RWPE1 (cell line): ENCODE measurements at regions not wholly inside any gene's neighbourhood (a gene's known extent, or its start where the extent isn't known, plus 50 kb on each side); places are given as distances from the start of the nearest gene placed in this dataset.
A peak's percentile ranks its signal among the peaks of the same experiment; 100 is the strongest.
"Not testable (repeated sequence)": the region's sequence is repeated elsewhere in the genome, so short reads cannot be mapped to it uniquely, and the experiment has no call there.

ENCODE experiments used
- CTCF ChIA-PET: fragments of 350-600 bp; sonication (Branson Sonifier 250); formaldehyde crosslinking; extraction: SDS; loops from one replicate; lab custom pipeline; 2021; lab: Yijun Ruan, JAX
- POLR2A ChIA-PET: fragments of 400-600 bp; formaldehyde crosslinking; extraction: SDS; loops from one replicate; lab custom pipeline; 2020; ENCODE audit warnings: antibody characterized with exemption; ENCODE audit not compliant: low non-redundant PET; lab: Yijun Ruan, JAX
- DNase-seq: peaks from one replicate; pipeline ENCODE4 v3.0.0; 2012; ENCODE audit warnings: low spot score
- H3K27ac ChIP-seq: fragments of 450-650 bp; 2 replicates; pipeline ENCODE4 v1.5.1; 2017
- TF ChIP-seq, protein P1 (sequence below): fragments of 450-650 bp; conservative IDR thresholded peaks from 2 replicates; pipeline ENCODE4 v1.5.1; 2017; ENCODE audit warnings: low read depth, mild to moderate bottlenecking

DNA sequence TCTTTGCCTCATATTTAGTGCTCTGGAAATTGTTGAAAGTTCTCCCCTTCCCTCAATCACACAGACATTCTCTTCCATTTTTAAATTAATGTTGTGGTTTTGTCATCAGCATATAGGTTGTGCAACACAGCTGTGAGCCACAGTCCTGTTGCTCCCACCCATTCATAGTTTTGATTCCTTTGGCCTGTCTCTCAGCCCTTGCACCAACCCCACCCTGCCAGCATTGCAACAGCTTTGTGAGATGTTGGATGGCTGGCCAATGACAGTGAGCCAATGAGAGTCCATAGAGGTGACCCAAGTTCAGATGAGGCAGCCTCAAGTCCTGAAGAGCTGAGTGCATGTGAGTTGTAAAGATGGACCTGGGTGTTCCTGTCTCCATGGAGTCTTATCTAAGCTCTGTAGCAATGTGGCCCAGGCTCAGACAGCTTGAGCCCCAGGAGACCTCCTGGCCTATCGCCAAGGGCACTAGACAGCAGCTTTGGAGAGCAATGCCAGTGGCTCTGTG is 775.5 kb downstream of the RNF144A start:
- DNase-seq, result peak; percentile 27
- H3K27ac ChIP-seq, result peak overlapping the region; percentile 64
- TF ChIP-seq, protein P1, sequence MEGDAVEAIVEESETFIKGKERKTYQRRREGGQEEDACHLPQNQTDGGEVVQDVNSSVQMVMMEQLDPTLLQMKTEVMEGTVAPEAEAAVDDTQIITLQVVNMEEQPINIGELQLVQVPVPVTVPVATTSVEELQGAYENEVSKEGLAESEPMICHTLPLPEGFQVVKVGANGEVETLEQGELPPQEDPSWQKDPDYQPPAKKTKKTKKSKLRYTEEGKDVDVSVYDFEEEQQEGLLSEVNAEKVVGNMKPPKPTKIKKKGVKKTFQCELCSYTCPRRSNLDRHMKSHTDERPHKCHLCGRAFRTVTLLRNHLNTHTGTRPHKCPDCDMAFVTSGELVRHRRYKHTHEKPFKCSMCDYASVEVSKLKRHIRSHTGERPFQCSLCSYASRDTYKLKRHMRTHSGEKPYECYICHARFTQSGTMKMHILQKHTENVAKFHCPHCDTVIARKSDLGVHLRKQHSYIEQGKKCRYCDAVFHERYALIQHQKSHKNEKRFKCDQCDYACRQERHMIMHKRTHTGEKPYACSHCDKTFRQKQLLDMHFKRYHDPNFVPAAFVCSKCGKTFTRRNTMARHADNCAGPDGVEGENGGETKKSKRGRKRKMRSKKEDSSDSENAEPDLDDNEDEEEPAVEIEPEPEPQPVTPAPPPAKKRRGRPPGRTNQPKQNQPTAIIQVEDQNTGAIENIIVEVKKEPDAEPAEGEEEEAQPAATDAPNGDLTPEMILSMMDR, result no peak
- POLR2A ChIA-PET, result no interaction called here
- CTCF ChIA-PET, result no interaction called here

DNA sequence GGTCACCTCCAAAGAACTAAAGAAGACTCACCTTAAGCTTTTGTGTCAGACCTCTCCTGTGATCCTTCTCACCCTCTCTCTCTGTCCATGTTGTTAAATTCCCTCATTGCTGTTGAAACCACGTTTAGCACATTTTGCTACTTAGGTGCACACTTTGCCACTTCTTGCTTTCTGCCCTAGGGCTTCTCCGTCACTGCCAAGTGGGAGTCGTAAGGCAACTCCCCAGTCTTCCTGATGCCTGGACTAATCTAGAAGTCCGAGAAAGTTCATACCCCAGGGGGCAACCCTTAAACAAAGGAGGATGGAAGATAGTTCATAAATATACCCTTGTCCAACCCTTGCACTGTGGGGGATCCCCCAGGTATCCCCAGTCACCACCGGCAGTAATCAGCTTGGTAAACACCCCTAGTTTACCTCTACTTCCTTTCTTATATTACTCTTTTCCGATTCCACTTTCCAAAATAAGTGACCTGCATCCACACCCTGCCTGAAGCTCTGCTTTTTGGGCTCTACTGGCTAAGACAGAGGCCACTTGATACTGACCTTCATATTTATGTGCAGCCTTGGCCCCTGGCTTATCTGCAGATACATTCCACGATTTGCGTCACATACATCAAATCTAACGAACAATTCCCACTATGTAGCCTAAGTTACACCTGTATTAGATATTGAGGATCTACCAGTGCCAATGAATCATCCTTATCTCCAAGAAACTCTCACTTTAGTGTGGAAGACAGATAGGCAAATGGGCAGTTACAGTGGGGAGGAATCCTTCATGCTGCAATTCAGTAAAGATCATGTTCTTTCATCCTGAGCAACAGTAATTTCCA is 776.2 kb downstream of the RNF144A start:
- H3K27ac ChIP-seq, result peak overlapping the region; percentile 64
- POLR2A ChIA-PET, result no interaction called here
- DNase-seq, result no peak
- TF ChIP-seq, protein P1, result no peak
- CTCF ChIA-PET, result no interaction called here

DNA sequence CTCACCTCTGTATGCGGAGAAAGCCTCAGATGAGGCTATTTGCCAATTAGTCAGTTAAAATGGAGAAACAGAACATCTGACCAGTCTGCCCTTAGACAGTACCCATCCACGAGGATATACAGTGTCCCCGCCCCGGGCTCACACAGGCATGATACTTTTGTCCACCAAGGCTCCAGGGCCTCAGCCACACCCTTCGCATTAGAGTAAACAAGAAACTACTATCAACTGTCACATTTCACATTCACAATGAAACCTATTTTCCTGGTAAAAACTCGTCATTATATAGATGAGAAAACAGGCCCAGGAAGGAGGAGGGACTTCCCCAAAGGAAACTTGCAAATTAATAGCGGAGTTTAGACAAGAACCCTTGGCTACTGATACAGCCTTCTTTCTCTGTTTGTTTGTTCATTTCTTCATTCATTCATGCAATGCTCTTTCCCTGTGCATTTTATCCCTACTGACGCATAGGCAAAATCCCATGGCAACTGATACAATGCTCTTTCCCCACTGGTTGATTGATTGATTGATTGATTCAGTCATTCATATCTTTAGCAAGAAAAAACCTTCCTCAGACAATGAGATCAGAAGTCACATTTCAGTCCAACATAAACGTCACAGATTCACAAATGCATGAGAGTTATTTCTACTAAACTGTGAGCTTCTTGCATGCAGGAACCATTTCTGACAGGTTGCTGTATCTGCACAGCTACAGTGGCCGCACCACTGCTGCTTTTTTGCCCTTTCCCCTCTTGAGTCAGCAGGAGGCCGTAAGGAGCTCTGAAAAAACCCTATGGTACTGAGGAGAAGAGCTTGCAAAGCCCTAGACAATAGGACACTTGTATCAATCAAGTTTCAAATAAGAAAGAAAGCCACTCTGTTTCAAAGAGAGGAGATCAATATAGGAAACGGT is 777.1 kb downstream of the RNF144A start:
- ChIA-PET CTCF (no interaction called here), POLR2A (no interaction called here)
- TF ChIP-seq, protein P1, result no peak
- H3K27ac ChIP-seq, result no peak overlapping the region
- no peak for DNase-seq

DNA sequence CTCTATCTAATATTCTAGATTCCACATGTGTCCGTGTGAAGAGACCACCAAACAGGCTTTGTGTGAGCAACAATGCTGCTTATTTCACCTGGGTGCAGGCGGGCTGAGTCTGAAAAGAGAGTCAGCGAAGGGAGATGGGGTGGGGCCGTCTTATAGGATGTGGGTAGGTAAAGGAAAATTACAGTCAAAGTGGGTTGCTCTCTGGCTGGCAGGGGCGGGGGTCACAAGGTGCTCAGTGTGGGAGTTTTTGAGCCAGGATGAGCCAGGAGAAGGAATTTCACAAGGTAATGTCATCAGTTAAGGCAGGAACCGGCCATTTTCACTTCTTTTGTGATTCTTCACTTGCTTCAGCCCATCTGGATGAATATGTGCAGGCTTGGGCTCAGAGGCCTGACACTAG is 779.3 kb downstream of the RNF144A start:
- POLR2A ChIA-PET, CTCF ChIA-PET, DNase-seq, H3K27ac ChIP-seq: not testable (repeated sequence)

- ChIA-PET POLR2A (no interaction called here), CTCF (no interaction called here)
- DNase-seq, result no peak
- TF ChIP-seq, protein P1, result no peak
- H3K27ac ChIP-seq, result no peak overlapping the region
Measured at GRCh38 chr2:7697052-7697451, 779.8 kb downstream of the RNF144A start.

DNA sequence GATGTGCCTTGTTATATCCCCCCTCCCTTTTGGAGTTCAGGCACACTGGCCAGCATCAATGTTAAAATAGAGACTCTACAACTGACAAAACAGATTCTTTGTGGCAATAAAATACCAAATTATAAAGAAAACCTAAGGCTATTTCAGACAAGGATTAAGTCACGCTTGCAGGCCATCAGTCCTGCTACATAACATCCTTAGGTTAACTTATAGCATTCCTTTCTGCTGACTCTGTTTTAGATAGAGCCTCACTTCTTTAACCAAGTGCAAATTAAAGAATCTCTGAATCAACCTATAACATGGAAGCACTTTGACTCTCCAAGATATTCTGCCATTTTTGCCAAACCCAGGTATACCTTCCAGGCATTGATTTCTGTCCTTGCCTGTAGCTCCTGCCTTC is 784.6 kb downstream of the RNF144A start:
- DNase-seq, result no peak
- POLR2A ChIA-PET, result interaction anchor here (0.5 kb wide), 1 partner anchor 250 kb away, joined by 4 read pairs; no protein-coding TSS in a partner anchor
- H3K27ac ChIP-seq, result no peak overlapping the region
- CTCF ChIA-PET, result no interaction called here
- TF ChIP-seq, protein P1, result no peak
